Nephron progenitor cell (in vitro differentiated cells): ENCODE measurements at regions not wholly inside any gene's neighbourhood (a gene's known extent, or its start where the extent isn't known, plus 50 kb on each side); places are given as distances from the start of the nearest gene placed in this dataset.

Source experiments
- DNase-seq: peaks from one replicate; pipeline ENCODE4 v3.0.0; 2021
- H3K27ac Mint-ChIP-seq: 2 replicates; pipeline ENCODE4 v1.8.0; 2021; ENCODE audit warnings: mild to moderate bottlenecking, moderate library complexity, mixed read lengths
- H3K27me3 Mint-ChIP-seq: 2 replicates; pipeline ENCODE4 v1.8.0; 2021; ENCODE audit warnings: mild to moderate bottlenecking, low read depth, mixed read lengths; ENCODE audit not compliant: poor library complexity
- H3K36me3 Mint-ChIP-seq: 2 replicates; pipeline ENCODE4 v1.8.0; 2021; ENCODE audit warnings: low read depth, mixed read lengths
- H3K4me1 Mint-ChIP-seq: 2 replicates; pipeline ENCODE4 v1.8.0; 2021; ENCODE audit warnings: mixed read lengths
- H3K4me3 Mint-ChIP-seq: 2 replicates; pipeline ENCODE4 v1.8.0; 2021; ENCODE audit warnings: mild to moderate bottlenecking, moderate library complexity, mixed read lengths
- H3K9me3 Mint-ChIP-seq: 2 replicates; pipeline ENCODE4 v1.8.0; 2021; ENCODE audit warnings: mild to moderate bottlenecking, moderate library complexity, mixed read lengths
- CTCF ChIP-seq: fragments of 200-600 bp; sonication (generic); IDR thresholded peaks from 2 replicates; pipeline ENCODE4 v1.5.0; 2021; ENCODE audit warnings: antibody characterized with exemption

GRCh38 chr6:25217829-25218228 lies 61.3 kb upstream of the CARMIL1 start:
- H3K4me1 Mint-ChIP-seq: peaks cover 16% of the 10 kb centered on the region
- no peak overlapping the region for H3K27ac Mint-ChIP-seq
- H3K9me3 Mint-ChIP-seq: peaks cover 10% of the 10 kb centered on the region
- TF ChIP-seq CTCF: no peak
- no peak overlapping the region for H3K4me3 Mint-ChIP-seq
- no peak for DNase-seq
- H3K27me3 Mint-ChIP-seq: no peaks in the 10 kb centered on the region
- no peaks in the 10 kb centered on the region for H3K36me3 Mint-ChIP-seq

GRCh38 chr6:25218346-25218745 lies 60.8 kb upstream of the CARMIL1 start:
- Mint-ChIP-seq H3K4me1 (peaks cover 16% of the 10 kb centered on the region), H3K27me3 (no peaks in the 10 kb centered on the region), H3K36me3 (no peaks in the 10 kb centered on the region), H3K27ac (no peak overlapping the region), H3K9me3 (peaks cover 8% of the 10 kb centered on the region), H3K4me3 (no peak overlapping the region)
- DNase-seq: no peak
- TF ChIP-seq CTCF: no peak

- TF ChIP-seq CTCF: no peak
- no peak overlapping the region for H3K4me3 Mint-ChIP-seq
- DNase-seq: no peak
Observed at GRCh38 chr6:25219216-25219916, 59.8 kb upstream of the CARMIL1 start.

GRCh38 chr6:25219917-25220278 lies 59.3 kb upstream of the CARMIL1 start:
- H3K4me3 Mint-ChIP-seq: no peak overlapping the region
- H3K36me3 Mint-ChIP-seq: no peaks in the 10 kb centered on the region
- peaks cover 16% of the 10 kb centered on the region for H3K4me1 Mint-ChIP-seq
- H3K27me3 Mint-ChIP-seq: peaks cover 7% of the 10 kb centered on the region
- H3K9me3 Mint-ChIP-seq: peaks cover 4% of the 10 kb centered on the region
- TF ChIP-seq CTCF: no peak
- H3K27ac Mint-ChIP-seq: no peak overlapping the region
- no peak for DNase-seq

More at GRCh38 chr6:25219216-25219916, 59.8 kb upstream of the CARMIL1 start:
- peaks cover 16% of the 10 kb centered on the region for H3K4me1 Mint-ChIP-seq
- peaks cover 4% of the 10 kb centered on the region for H3K27me3 Mint-ChIP-seq
- no peak overlapping the region for H3K27ac Mint-ChIP-seq
- H3K36me3 Mint-ChIP-seq: no peaks in the 10 kb centered on the region
- peaks cover 4% of the 10 kb centered on the region for H3K9me3 Mint-ChIP-seq

GRCh38 chr6:25220857-25221256 lies 58.3 kb upstream of the CARMIL1 start:
- no peak overlapping the region for H3K4me3 Mint-ChIP-seq
- H3K36me3 Mint-ChIP-seq: no peaks in the 10 kb centered on the region
- H3K4me1 Mint-ChIP-seq: peaks cover 16% of the 10 kb centered on the region
- peaks cover 9% of the 10 kb centered on the region for H3K27me3 Mint-ChIP-seq
- DNase-seq: no peak
- no peaks in the 10 kb centered on the region for H3K9me3 Mint-ChIP-seq
- TF ChIP-seq CTCF: no peak
- no peak overlapping the region for H3K27ac Mint-ChIP-seq

- no peak for TF ChIP-seq CTCF
- H3K4me3 Mint-ChIP-seq: no peak overlapping the region
- no peaks in the 10 kb centered on the region for H3K9me3 Mint-ChIP-seq
- H3K27ac Mint-ChIP-seq: no peak overlapping the region
- H3K27me3 Mint-ChIP-seq: peaks cover 12% of the 10 kb centered on the region
- H3K4me1 Mint-ChIP-seq: peaks cover 16% of the 10 kb centered on the region
- H3K36me3 Mint-ChIP-seq: no peaks in the 10 kb centered on the region
- DNase-seq: no peak
Observed at GRCh38 chr6:25222006-25222678, 57.0 kb upstream of the CARMIL1 start.
